22Rv1 (cell line): ENCODE measurements at regions not wholly inside any gene's neighbourhood (a gene's known extent, or its start where the extent isn't known, plus 50 kb on each side); places are given as distances from the start of the nearest gene placed in this dataset.

Experiments used
- H3K27ac ChIP-seq: fragments of 450-650 bp; 2 replicates; pipeline ENCODE4 v1.5.1; 2017
- CTCF ChIP-seq: fragments of 450-650 bp; IDR thresholded peaks from 2 replicates; pipeline ENCODE4 v1.5.1; 2017; ENCODE audit warnings: mild to moderate bottlenecking
- ZFX ChIP-seq: fragments of 450-650 bp; IDR thresholded peaks from 2 replicates; pipeline ENCODE4 v1.6.1; 2017; ENCODE audit warnings: antibody characterized with exemption, borderline replicate concordance

GRCh38 chr20:4457566-4458543 lies 208.8 kb upstream of the ADRA1D start:
- TF ChIP-seq CTCF = no peak
- no peak for TF ChIP-seq ZFX
- no peak overlapping the region for H3K27ac ChIP-seq

- H3K27ac ChIP-seq = no peak overlapping the region
- TF ChIP-seq ZFX (no peak), CTCF (no peak)
Measured at GRCh38 chr20:4455996-4456395, 206.9 kb upstream of the ADRA1D start.

- TF ChIP-seq CTCF (no peak), ZFX (no peak)
- H3K27ac ChIP-seq = no peak overlapping the region
Measured at GRCh38 chr20:4455301-4455701, 206.2 kb upstream of the ADRA1D start.

- TF ChIP-seq ZFX (no peak), CTCF (no peak)
- H3K27ac ChIP-seq = no peak overlapping the region
Measured at GRCh38 chr20:4454111-4454510, 205.0 kb upstream of the ADRA1D start.

- no peak for TF ChIP-seq CTCF
- no peak for TF ChIP-seq ZFX
- no peak overlapping the region for H3K27ac ChIP-seq
Measured at GRCh38 chr20:4453359-4453758, 204.3 kb upstream of the ADRA1D start.

GRCh38 chr20:4451487-4452081 lies 202.5 kb upstream of the ADRA1D start:
- no peak overlapping the region for H3K27ac ChIP-seq

More at GRCh38 chr20:4451487-4452081, 202.5 kb upstream of the ADRA1D start:
- TF ChIP-seq ZFX (no peak), CTCF (no peak)
